Vagina (tissue), 2 donors: ENCODE measurements at regions not wholly inside any gene's neighbourhood (a gene's known extent, or its start where the extent isn't known, plus 50 kb on each side); places are given as distances from the start of the nearest gene placed in this dataset.
A peak's percentile ranks its signal among the peaks of the same experiment; 100 is the strongest.

ENCODE experiments used
- DNase-seq, 2 donors: peaks; one replicate each; pipeline ENCODE4 v3.0.0-alpha.2; 2017; ENCODE audit errors: extremely low spot score in 2 of 2
- H3K27ac ChIP-seq: fragments of 200-600 bp; sonication (generic); one replicate; pipeline ENCODE4 v1.5.1; 2019
- H3K27me3 ChIP-seq: fragments of 200-600 bp; sonication (generic); one replicate; pipeline ENCODE4 v1.5.1; 2019
- H3K36me3 ChIP-seq, 2 donors: fragments of 200-600 bp; sonication (generic); one replicate each; pipeline ENCODE4 v1.5.1; 2017 to 2019
- H3K4me1 ChIP-seq: fragments of 200-600 bp; sonication (generic); one replicate; pipeline ENCODE4 v1.5.1; 2019
- H3K4me3 ChIP-seq, 2 donors: fragments of 200-600 bp; sonication (generic); 1 replicate in 1 of 2; 2 replicates in 1 of 2; pipeline ENCODE4 v1.5.1; 2016 to 2019
- H3K9me3 ChIP-seq: fragments of 200-600 bp; sonication (generic); one replicate; pipeline ENCODE4 v1.5.1; 2019
- POLR2A ChIP-seq, 2 donors: fragments of 450-650 bp; IDR thresholded peaks; one replicate each; pipeline ENCODE4 v1.6.1; 2017; ENCODE audit warnings: antibody characterized with exemption in 2 of 2, mild to moderate bottlenecking in 2 of 2, moderate library complexity in 2 of 2
- POLR2AphosphoS5 ChIP-seq, 2 donors: sonication (generic); formaldehyde crosslinking; IDR thresholded peaks; one replicate each; pipeline ENCODE4 v1.9.0; 2017; ENCODE audit warnings: antibody characterized with exemption in 2 of 2, mild to moderate bottlenecking in 2 of 2, low read depth in 1 of 2; ENCODE audit not compliant: insufficient read depth in 1 of 2
- intact Hi-C: fragments of 100-400 bp; cut with DNase I; formaldehyde crosslinking; loops from one replicate; pipeline ENCODE4 v1.15.1; 2023
- TF ChIP-seq, protein P1 (sequence below), 3 experiments: fragments of 450-650 bp in 2 of 3; fragments of 200-600 bp in 1 of 3; sonication (generic) in 1 of 3; IDR thresholded peaks; one replicate each; pipeline ENCODE4 v1.5.1; 2017 to 2019; ENCODE audit warnings: antibody characterized with exemption in 3 of 3, mild to moderate bottlenecking in 2 of 3, moderate library complexity in 2 of 3

DNA sequence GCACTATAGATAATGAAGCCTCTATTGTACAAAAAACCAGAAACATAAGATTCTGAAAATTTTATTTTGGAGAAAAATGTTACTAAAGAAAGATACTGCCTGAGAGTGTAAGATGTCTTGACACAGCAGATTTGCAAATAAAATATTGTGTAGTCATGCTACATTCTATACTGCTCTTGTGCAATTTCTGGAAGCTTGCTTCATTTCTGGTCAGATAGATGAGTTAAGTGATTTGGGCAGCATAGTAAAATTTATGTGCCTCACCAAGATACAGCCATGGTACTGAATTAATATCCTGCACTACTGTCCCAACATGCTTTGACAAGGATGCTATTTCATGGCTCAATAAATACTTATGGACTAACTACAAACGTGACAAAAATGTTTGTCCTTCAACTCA lies 55.1 kb upstream of the STARD13 start:
- Histone ChIP-seq H3K4me3 (no peak overlapping the region), H3K4me1 (peaks cover 16% of the 10 kb centered on the region), H3K27me3 (no peaks in the 10 kb centered on the region), H3K27ac (no peak overlapping the region), H3K36me3 (no peaks in the 10 kb centered on the region), H3K9me3 (no peaks in the 10 kb centered on the region)
- TF ChIP-seq POLR2AphosphoS5 (IDR thresholded peaks at IDR 0.05; ENCODE audit: insufficient read depth in 1 of 2, low read depth in 1 of 2) (no peak), POLR2A (IDR thresholded peaks at IDR 0.05) (no peak)
- TF ChIP-seq, protein P1, sequence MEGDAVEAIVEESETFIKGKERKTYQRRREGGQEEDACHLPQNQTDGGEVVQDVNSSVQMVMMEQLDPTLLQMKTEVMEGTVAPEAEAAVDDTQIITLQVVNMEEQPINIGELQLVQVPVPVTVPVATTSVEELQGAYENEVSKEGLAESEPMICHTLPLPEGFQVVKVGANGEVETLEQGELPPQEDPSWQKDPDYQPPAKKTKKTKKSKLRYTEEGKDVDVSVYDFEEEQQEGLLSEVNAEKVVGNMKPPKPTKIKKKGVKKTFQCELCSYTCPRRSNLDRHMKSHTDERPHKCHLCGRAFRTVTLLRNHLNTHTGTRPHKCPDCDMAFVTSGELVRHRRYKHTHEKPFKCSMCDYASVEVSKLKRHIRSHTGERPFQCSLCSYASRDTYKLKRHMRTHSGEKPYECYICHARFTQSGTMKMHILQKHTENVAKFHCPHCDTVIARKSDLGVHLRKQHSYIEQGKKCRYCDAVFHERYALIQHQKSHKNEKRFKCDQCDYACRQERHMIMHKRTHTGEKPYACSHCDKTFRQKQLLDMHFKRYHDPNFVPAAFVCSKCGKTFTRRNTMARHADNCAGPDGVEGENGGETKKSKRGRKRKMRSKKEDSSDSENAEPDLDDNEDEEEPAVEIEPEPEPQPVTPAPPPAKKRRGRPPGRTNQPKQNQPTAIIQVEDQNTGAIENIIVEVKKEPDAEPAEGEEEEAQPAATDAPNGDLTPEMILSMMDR (IDR thresholded peaks at IDR 0.05) = no peak
- DNase-seq = no peak
- intact Hi-C loops = no loop called here

DNA sequence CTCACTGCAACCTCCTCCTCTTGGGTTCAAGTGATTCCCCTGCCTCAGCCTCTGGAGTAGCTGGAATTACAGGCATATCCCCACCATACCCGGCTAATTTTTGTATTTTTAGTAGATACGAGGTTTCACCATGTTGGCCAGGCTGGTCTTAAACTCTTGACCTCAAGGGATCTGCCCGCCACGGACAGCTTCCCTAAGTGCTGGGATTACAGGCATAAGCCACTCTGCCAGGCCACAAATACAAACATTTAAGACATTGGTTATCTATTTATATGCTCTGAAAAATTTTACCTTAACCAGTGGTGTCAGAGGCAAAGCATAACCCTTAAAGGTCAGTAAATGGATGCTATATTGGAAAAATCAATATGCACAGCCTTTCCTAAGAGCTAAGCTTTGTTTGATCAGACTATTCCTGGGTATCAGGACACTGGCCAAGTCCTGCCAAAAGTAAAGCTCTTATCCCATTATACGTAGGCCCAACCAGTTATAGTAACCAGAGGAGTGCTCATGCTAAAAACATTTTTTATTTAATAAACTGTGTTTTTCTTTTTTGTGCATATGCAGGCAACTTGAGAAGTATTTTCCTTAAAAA lies 56.4 kb upstream of the STARD13 start:
- Histone ChIP-seq H3K4me3 (no peak overlapping the region), H3K36me3 (no peaks in the 10 kb centered on the region), H3K27me3 (no peaks in the 10 kb centered on the region), H3K27ac (no peak overlapping the region), H3K9me3 (no peaks in the 10 kb centered on the region), H3K4me1 (peaks cover 22% of the 10 kb centered on the region)
- intact Hi-C loops = no loop called here
- TF ChIP-seq, protein P1 (IDR thresholded peaks at IDR 0.05) = no peak
- TF ChIP-seq POLR2AphosphoS5 (IDR thresholded peaks at IDR 0.05; ENCODE audit: insufficient read depth in 1 of 2, low read depth in 1 of 2) (no peak), POLR2A (IDR thresholded peaks at IDR 0.05) (no peak)
- DNase-seq = no peak

DNA sequence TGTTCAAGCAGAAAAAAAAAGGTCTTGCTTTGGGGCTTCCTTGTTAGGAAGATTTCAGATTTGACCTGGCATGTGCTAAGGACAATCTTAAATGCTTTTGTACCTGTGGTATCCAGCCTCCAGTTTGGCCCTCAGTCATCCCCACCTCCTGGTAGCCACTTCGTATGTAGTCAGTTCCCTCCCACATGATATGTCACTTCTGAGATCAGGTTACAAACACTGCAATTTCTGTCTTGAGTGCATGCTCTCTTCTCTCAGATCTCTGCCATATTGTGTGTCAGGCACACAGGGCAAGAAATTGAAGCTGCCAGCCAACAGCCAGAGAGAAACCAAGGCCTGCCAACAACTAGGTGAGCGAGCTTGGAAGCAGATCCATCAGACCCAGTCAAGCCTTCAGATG lies 60.3 kb upstream of the STARD13 start:
- Histone ChIP-seq H3K36me3 (no peaks in the 10 kb centered on the region), H3K4me3 (no peak overlapping the region), H3K27me3 (no peaks in the 10 kb centered on the region), H3K9me3 (no peaks in the 10 kb centered on the region), H3K4me1 (peaks cover 25% of the 10 kb centered on the region), H3K27ac (no peak overlapping the region)
- no peak for DNase-seq
- intact Hi-C loops = no loop called here
- no peak for TF ChIP-seq POLR2AphosphoS5 (IDR thresholded peaks at IDR 0.05; ENCODE audit: insufficient read depth in 1 of 2, low read depth in 1 of 2)
- TF ChIP-seq, protein P1 (IDR thresholded peaks at IDR 0.05) = no peak
- TF ChIP-seq POLR2A (IDR thresholded peaks at IDR 0.05) = no peak

DNA sequence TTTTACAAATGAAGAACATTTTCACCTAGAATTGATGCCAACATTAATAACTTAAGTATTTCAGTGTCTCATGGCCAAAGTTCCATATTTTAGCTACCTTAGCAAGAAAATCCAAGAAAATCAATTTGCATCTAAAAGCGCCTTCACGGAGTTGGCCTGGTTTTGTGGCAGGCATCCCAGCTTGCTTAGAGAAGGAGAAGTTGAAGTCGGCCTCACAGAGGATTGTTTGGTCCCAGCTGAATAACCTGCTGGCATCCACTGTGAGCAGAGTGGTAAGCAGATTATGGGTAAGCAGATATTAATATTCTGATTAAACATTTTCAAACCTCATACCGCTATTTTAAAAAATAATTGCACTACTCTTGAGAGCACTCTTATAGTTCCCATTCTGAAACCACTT lies 62.3 kb upstream of the STARD13 start:
- Histone ChIP-seq H3K27ac (peak overlapping the region; percentile 93), H3K9me3 (no peaks in the 10 kb centered on the region), H3K4me1 (peaks cover 13% of the 10 kb centered on the region), H3K36me3 (no peaks in the 10 kb centered on the region), H3K4me3 (no peak overlapping the region), H3K27me3 (no peaks in the 10 kb centered on the region)
- TF ChIP-seq POLR2AphosphoS5 (IDR thresholded peaks at IDR 0.05; ENCODE audit: insufficient read depth in 1 of 2, low read depth in 1 of 2) (no peak), POLR2A (IDR thresholded peaks at IDR 0.05) (no peak)
- TF ChIP-seq, protein P1 (IDR thresholded peaks at IDR 0.05) = no peak
- intact Hi-C loops = no loop called here
- no peak for DNase-seq

DNA sequence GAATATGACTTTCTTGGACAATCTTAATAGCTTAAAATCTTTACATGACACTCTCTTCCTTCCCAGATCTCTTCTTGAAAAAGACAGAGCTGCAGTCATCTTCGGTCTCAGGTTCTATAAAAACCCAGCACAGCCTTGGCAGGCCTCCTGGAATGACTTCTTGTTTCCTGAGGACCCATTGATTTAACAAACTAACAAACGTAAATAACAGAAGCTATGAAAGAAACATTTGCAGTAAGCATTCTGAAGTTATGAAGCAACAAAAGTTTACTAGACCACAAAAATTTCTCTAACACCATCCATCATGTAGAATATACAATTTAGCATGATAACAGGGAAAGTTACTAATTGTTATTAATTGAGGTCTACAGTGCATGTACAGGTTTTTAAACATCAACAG lies 62.8 kb upstream of the STARD13 start:
- H3K27ac ChIP-seq = peak overlapping the region; percentile 93
- intact Hi-C loops = no loop called here
- peak overlapping the region in 1 of 2 donors; percentile 85 for H3K4me3 ChIP-seq
- H3K4me1 ChIP-seq = peaks cover 13% of the 10 kb centered on the region
- TF ChIP-seq POLR2AphosphoS5 (IDR thresholded peaks at IDR 0.05; ENCODE audit: insufficient read depth in 1 of 2, low read depth in 1 of 2) (no peak), POLR2A (IDR thresholded peaks at IDR 0.05) (no peak)
- TF ChIP-seq, protein P1 (IDR thresholded peaks at IDR 0.05) = no peak
- no peaks in the 10 kb centered on the region for H3K27me3 ChIP-seq
- DNase-seq = no peak
- no peaks in the 10 kb centered on the region for H3K9me3 ChIP-seq
- H3K36me3 ChIP-seq = no peaks in the 10 kb centered on the region
